GM21529 (cell line): ENCODE measurements at regions not wholly inside any gene's neighbourhood (a gene's known extent, or its start where the extent isn't known, plus 50 kb on each side); places are given as distances from the start of the nearest gene placed in this dataset.

Experiments used
- ATAC-seq: cut with Tn5 transposase; IDR thresholded peaks from one replicate; pipeline ENCODE4 v1.9.1; 2021; ENCODE audit not compliant: unreplicated experiment

DNA sequence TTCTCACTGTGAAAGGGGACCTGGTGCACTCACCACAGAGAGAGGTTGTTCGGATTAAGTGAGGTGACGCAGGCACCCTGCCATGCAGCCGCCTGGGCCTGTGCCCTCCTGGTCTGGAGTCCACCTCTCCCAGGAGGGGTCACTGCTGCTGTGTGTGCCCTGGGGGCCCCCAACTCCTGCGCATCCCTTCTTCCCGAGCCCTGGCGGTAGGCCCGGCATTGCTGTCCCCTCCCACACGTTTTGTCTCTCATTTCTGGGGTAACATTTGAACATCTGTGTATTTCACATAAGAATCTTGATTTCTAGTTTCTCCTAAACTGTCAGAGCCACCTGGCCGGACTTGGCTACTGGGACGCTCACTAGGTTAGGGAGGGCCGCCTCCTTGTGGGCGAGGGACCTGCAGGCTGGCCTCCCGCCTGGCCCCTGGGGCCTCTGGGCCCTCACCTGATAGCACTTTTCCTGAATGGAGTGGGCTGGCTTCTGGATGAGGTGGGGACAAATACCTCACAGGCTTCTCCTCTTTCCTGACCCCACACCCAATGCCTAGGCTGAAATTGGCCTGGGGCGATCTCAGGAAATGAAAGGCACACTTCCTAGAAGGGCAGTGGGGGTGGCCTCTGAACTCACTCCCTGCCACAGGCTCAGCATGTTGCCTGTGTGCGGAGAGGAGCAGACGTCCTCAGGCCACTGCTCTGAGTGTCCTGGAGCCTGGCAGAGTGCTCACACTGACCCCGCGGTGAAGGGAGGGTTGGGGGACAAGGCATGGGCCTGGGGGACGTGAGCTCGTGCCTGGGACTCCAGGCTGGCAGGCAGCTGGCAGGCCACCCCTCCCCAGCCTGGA lies 104.2 kb upstream of the PRR23E start:
- ATAC-seq: no peak

DNA sequence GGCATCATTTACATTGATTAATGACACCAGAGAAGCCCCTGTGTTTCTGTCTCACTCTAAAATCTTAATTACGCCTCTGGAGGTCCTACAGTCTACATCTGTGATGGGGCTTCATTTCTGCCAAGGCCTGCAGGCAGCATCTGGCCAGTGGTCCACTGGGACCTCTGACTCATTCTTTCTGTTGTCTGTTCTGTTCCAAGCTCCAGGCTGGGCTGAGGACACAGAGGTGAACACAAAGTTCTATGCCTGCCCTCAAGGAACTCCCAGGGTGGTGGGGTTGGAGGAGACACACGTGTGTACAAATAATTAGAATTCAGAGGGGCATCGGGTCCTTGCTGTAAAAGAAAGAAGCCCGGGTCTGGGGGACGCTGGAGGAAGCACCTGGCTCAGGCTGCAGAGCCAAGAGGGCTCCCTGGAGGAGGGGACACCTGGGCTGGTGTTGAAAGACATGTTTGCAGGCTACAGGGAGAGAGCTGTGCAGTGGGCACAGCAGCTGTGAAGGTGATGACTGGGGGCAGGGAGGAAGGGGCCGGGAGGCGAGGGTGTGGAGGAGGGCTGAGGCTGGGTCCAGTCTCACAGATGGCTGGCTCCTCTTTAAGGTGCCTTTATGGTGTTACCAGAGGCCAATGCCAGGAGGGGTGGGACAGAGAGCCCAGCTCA lies 103.3 kb upstream of the PRR23E start:
- no peak for ATAC-seq

DNA sequence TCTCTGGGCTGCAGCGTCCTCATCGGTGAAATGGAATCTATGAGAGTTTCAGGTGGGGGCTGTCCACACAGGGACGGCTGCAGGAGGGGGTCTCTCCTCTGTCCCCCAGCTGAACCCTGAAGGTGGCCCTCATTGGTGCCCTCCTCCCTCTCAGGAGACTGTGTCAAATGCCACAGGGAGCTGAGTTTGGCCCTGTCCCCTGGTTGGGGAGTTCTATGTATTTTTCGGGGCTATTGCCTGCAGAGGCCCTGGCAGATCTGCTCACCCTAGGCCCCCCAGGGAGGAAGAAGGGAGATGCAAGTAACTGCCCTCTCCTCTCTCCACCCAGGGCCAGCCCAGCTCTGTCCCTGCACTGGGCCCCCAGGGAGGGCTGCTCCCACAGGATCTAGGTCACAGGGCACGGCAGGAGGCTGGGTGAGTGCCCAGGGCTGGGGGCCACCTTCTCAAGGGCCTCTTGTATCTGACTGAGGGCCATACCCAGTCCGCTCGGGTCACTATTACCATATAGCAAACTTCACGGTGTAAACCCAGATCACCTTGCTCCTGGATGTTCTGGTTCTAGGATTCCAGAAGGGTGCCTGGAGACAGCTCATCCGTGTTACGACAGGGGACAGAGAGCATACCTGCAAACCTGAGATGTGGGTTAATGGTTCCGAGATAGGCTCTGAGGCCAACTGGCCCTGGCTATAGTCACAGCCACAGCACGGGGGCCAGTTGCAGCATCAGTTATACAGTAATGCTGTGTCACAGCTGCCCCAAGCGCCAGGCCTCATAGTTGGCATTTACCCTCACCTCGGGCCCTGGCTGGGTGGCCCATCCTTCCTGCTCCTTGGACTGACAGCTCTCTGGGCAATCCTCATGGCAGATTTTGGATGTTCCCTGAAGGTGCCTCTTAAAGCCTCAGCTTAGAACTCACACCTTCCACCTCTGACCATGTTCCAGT lies 102.4 kb upstream of the PRR23E start:
- ATAC-seq: no peak

DNA sequence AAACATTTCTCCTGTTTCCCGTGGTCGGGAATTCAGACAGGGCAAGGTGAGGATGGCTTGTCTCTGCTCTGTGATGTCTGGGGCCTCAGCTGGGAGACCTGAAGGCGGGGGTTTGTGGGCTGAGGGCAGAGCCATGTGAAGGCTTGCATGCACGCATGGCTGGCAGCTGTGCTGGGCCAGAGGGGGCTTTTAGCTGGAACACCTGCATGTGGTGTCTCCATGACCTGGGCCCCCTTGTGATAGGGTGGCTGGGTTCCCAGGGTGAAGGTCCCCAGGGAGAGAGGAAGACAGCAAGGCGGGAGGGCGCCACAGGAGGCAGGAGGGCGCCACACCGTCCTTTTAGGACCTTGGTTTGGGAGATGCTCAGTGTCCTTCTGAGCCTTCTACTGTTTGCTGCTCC lies 101.6 kb upstream of the PRR23E start:
- no peak for ATAC-seq

DNA sequence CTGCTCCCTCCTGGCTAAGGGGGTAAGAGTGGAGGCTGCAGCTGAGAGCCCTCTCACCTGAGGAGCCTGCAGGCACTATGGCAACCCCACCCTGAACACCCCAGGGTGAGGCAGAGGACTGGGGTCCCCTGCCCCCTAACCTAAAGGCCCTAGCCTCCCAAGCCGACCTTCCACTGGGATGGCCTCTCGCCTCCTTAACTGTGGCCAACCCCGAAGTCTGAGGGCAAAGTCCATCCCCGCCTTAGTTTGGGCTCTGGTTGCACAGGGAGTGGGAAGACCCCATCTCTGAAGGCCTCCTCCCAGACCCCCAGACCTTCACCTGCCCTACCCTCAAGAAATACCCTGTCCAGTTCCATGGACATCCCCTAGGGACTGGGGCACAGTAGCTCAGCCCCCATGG lies 100.6 kb upstream of the PRR23E start:
- ATAC-seq: no peak

DNA sequence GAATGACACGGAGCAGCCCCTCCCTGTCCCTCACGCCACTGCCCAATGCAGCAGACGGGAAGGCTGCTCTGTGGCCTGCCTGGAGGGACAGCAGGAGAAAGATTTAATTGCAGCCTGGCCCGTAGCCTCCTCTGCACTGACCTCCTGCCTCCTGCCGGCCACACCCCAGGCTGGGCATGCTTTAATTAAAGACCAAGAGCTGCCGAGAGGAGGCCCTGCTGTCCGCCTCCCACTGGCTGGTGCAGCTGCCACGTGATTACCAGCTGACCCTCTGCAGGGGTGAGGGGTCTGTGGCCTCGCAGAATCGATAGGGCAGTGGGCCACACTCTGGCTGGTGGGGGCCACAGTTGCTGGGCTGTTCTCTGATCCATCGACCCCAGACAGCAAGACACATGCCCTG lies 100.2 kb upstream of the PRR23E start:
- ATAC-seq: no peak

DNA sequence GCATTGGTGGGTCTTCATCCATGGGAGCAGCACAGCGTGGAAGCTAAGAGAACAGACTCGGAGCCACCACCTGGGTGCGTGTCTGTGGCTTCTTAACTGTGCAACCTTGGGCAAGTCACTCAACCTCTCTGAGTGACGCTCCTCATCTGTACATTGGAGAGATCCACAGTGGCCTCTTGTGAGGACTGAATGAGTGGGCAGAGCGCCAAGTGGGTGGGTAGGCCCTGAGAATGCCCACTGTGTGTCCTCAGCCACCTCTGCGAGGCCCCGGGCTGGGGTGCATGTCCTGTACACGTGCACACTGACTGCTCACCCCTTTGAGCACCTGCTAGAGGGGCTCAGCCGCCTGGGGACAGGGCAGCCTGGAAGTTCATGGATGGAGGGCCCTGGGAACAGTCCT lies 99.6 kb upstream of the PRR23E start:
- no peak for ATAC-seq

DNA sequence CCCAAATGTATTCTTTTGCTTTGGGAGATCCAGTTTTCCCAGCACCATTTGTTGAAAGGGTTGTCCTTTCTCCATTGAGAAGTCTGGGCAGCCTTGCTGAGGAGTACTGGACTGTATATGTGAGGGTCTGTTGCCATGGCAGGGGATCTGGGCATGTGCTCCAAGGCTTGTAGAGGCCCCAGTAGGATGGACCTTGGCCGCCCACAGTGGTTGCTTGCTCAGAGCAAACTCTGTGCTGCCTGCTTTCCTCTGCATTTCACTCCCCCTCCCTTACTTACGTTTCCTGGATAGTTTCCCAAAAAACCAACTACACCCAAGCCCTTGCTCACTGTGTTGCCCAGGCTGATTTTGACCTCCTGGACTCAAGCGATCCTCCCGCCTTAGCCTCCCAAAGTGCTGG lies 97.2 kb upstream of the PRR23E start:
- no peak for ATAC-seq

DNA sequence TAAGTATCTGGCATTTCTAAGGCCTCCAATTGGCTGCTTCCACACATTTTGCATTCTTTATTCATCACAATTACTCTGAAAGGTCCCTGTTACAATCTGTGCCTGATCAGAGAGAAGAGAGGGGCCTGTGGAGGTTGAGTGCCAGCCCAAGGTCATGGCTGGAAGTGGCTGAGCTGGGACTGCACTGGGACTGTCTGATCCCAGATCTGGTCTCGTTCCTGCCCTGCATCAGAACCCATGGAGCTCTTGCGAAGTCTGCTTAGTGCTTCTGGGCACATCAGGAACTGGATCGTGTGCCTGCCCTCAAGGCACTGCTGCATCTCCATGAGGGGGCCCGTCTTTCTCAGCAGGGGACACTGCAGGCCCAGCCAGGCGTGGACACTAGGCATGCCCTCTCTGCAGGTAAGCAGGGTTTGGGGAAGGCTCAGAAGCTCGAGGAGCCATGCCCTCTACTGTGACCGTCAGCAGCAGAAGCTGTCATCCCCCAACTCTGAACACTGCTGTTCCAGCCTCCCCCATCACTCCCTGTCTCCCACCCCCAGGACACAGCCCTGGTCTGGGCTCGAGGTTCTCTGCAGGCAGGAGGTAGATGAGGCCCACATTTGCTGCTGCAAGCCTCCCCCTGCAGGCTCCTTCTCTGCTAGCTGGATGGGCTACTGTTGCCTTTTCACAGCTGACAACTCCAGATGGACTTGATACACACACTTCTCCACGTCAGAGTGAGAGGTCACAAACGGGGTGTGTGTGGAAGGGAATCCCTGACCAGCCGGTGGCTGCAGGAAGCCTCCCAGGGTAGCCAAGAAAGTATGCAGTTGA lies 96.5 kb upstream of the PRR23E start:
- ATAC-seq: no peak

DNA sequence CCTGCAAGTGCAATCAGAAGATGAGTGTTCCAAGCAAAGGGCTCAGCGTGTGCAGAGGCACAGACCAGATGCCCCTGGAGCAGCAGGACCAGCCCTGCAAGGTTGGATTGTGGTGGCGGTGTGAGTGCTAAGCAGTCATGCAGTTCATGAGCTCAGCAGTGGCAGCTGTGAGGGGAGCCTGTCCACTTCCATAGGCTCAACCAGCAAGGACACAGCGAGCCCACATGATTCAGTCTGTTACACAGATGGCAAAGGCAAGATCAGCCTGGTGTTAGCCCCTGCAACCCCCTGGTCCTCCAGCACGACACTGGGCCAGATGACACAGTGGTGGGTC lies 95.9 kb upstream of the PRR23E start:
- no peak for ATAC-seq

DNA sequence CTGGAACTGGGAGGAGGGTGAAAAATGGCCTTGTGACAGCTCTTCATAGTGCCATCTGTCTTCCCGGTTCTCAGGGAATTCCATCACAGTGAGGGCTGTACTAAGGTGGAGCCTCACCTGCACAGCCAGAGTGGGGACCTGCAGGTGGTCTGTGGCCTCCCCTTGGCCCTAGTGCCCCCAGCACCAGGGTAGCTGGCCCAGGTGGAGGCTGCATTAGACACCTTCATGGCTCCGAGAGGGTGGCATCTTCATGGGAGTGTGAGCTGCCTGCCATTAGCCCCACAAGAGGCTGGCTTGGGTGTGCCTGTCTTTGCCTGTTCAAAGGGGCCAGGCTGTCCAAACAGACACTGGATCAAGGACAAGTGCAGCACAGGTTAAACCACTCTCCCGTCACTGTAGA lies 95.5 kb upstream of the PRR23E start:
- ATAC-seq: no peak

DNA sequence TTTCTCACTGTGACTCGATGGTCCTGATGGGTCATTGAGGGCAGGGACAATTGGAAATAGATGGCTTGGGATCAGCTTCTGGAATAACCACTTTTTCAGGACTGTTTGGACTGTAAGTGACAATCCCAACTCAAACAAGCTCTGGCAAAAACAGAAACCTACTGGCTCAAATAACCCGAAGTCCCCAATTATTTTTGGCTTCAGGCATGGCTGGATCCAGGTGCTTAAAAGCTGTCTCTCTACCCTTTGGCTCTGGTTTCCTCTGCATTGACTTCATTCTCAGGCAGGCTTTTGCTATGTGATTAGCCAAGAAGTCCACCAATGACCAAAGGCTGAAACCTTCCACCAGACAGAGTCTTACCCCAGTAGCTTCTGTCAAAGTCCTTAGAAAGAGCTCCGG lies 92.9 kb upstream of the PRR23E start:
- ATAC-seq: no peak

DNA sequence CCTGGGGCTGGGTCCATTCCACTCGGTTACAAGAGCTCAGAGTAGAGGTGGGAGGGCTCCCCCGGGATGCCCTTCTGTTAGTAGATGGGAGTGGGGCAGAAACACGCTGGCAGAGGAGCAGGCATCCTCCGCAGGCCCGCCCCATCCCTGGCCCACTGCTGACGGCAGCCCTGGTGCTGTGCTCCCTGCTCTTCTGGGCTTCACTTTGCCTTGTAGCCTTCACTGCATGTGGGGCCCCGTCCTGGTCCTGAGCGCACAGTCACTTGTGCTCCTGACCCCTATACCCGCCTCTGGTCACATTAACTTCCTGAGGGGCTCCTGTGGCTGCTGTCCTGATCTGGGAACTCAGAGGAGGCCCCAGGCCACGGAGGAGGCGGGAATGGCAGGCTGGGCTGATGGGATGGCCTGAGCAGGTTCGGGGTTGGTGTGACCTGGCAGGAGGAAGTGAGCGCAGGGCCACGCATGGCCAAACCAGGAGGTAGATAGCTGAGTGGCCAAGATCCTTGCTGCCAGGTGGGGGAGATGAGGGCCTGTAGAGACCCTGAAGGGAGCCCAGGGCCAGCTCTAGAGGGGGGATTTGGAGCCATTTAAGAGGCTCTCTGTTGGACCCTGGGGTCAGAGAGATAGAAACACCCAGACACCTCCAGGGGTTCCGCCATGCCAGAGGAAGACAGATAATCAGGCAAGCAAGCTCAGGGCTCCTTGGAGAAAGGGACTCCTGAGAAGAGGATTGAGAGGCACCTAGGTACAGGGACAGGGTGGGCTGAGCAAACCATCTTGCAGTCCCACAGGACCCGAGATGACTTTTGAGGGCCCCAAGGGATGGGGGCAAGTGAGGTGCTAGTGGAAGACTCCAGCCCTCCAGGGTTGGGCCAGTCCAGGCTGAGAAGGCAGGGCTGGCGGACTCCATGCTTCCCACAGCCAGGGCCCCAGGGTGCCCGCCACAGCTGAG lies 92.2 kb upstream of the PRR23E start:
- ATAC-seq: no peak

DNA sequence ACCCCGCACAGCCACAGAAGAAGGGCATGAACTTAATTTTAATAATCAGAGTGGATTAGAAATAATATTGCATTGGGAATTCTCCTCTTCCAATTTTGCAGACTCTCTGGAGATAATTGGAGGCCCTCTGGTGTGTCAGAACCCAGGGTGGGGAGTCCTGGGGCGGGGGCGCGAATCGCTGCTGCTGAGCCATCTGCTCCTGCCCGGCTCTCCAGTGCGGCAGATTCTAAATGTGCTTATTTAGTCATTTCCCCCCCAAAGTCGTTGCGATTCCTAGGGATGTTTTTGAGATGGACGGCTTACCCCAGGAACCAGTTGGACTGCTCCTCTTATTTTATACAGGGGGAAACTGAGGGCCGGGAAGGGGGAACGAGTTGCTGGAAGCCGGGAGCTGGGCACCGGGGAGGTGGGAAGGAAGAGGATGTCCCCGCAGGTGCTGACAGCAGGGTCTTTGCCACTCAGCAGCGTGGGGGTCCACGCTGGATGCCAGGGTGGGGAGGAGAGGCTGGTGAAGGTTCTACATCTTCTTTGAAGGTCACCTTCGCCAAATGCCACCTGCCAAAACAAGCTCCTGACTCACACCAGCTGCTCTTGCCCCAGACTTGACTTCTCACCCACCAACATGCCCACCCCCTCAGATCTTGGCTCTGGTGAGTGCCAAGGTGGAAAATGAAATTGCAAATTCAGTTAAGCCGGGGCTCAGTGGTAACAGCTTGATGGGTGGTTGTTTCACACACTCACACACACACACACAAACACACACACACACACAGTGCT lies 91.3 kb upstream of the PRR23E start:
- ATAC-seq: no peak

DNA sequence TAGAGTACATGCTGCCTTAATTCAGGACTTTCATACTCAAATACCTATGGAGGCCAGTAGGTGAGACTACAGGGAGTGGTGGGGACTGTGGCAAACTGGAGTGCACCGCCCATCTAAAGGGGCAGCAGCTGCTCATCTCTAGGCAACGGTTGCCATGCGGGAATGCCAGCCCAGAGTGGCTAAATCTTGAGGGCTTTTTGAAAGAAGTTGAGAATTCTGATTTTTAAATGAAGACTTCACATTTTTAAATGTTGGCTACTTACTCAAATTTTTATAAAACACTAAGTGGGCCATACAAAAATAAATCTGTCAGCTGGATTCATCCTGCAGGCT lies 90.8 kb upstream of the PRR23E start:
- no peak for ATAC-seq

DNA sequence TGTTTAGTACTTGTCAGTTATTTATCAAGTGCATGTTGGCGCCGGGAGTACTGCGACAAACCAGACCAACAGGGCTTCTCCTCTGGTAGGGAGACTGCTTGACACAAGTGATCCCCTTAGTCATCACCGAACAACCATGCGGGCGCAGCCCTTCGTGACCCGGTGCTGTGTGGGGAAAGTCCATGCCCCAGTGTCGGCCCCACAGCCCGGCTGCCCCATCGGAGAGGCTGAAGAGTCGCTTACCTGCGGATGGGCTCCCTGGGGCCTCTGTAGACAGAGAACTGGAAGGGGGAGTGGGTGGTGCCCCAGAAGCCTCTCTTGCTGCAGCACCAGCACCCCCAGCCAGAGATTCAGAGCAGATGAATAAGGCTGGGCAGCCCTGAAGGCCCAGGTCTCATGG lies 90.3 kb upstream of the PRR23E start:
- ATAC-seq: no peak

DNA sequence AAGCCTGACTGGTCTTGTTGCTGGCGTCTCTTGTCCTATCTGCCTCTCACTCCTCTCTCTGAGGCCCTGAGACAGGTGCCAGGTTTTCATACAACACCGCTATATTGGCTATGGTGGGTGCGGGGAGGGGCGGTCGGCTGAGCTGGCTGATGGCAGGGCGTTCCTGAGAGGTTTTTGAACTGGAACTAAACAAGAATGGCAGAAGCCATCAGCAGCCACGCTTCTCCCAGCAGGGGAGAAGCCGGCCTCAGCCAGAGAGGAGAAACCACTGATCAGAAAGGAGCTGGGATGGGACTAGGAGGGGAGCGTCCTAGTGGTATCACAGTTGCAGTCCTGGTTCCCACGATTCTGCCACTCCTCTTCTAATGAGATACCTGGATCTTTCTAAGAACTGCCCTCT lies 89.9 kb upstream of the PRR23E start:
- ATAC-seq: no peak

DNA sequence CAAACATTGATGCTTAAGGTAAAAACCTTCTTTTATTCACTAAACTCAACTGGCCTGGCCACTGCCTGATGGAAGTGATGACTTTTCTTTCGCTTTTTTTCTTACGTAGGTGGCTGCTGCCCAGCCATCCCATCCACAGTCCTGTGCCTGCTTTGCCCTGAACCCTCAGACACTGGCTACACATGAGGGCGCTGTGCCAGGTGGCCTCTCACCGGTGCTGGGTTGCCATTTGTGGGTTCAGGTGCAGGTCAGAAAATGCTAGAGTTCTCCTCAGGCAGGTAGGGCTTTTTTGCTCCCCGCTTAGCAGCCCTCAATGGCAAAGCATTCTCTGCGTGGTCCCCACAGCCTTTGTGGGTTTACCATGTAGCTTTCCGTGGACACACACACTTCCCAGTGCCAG lies 88.3 kb upstream of the PRR23E start:
- ATAC-seq: no peak

DNA sequence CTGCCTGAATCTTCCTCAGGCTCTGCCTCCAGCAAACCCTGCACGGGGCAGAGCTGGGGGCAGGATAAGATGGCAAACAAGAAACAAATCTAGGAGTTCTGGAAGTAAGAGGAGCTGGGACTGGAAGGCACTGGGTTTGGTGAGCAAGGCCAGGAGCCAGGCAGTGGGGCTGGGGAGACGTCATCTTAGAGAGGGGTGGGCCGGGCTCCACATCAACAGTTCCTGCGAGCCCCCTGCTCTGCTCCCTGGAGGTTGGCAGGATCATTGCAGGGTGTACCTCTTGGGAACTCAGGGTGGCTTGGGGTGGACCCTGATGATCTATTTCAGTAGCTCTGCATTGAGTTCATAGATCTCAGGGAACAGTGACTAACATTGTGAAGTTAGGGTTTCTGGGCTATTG lies 87.3 kb upstream of the PRR23E start:
- no peak for ATAC-seq
